GM23248 (cell line): ENCODE measurements at regions not wholly inside any gene's neighbourhood (a gene's known extent, or its start where the extent isn't known, plus 50 kb on each side); places are given as distances from the start of the nearest gene placed in this dataset.

Experiments used
- EZH2 ChIP-seq: fragments of 200-600 bp; sonication (generic); IDR thresholded peaks from 2 replicates; pipeline ENCODE4 v1.6.1; 2018; ENCODE audit warnings: antibody characterized with exemption, mild to moderate bottlenecking; ENCODE audit not compliant: insufficient read depth, poor library complexity, severe bottlenecking
- EZH2phosphoT487 ChIP-seq: fragments of 200-600 bp; sonication (generic); IDR thresholded peaks from 2 replicates; pipeline ENCODE4 v1.6.1; 2018; ENCODE audit warnings: antibody characterized with exemption, moderate library complexity, mild to moderate bottlenecking, low read depth; ENCODE audit not compliant: insufficient read depth

- TF ChIP-seq EZH2phosphoT487 (no peak), EZH2 (no peak)
Measured at GRCh38 chr1:38488162-38488898, 371.2 kb downstream of the RRAGC start.
